ENCODE measurements at regions not wholly inside any gene's neighbourhood (a gene's known extent, or its start where the extent isn't known, plus 50 kb on each side); places are given as distances from the start of the nearest gene placed in this dataset.

- TF ChIP-seq MAX (IDR thresholded peaks at IDR 0.05) (no peak), CTCF (IDR thresholded peaks at IDR 0.05) (peak; percentile 72), RFX5 (IDR thresholded peaks at IDR 0.05) (no peak), EP300 (IDR thresholded peaks at IDR 0.05) (no peak), HMGXB4 (CRISPR knock-in tag; IDR thresholded peaks at IDR 0.05; ENCODE audit: borderline replicate concordance) (no peak), CBX8 (IDR thresholded peaks at IDR 0.05) (no peak), PHF8 (IDR thresholded peaks at IDR 0.05; ENCODE audit: borderline replicate concordance, low read depth) (no peak), REST (IDR thresholded peaks at IDR 0.05) (no peak), USF2 (IDR thresholded peaks at IDR 0.05) (no peak), CHD4 (IDR thresholded peaks at IDR 0.05; ENCODE audit: borderline replicate concordance) (no peak), POLR2A (IDR thresholded peaks at IDR 0.05; ENCODE audit: low read length) (no peak), POLR2AphosphoS2 (conservative IDR thresholded peaks at IDR 0.05; ENCODE audit: low read length) (no peak), EHMT2 (IDR thresholded peaks at IDR 0.05; ENCODE audit: low read depth) (no peak)
Observed at GRCh38 chr4:159446266-159446976, 343.5 kb downstream of the RAPGEF2 start.
